ENCODE measurements at regions not wholly inside any gene's neighbourhood (a gene's known extent, or its start where the extent isn't known, plus 50 kb on each side); places are given as distances from the start of the nearest gene placed in this dataset.

DNA sequence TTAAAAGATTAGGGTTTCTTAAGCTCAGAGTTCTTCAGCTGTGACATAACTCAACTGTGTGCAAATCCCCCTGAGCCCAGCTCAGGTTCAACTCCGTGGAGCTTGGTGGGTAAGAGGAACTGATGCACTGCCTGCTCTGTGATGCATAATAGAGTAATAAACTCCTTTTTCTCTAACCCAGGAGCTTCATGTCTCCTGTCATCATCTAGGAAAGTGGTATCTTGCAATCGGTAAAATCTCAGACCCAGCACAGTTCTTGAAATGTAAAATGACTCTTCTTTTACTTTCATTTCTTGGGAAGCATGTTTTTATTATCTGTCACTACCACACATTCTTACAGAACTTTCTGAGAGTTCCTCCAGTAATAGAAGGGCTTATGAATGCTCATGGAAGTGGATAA lies 123.8 kb upstream of the PCDH9 start:
- H3K27me3 Mint-ChIP-seq (ENCODE audit: low read depth): no peaks in the 10 kb centered on the region
- DNase-seq (ENCODE audit: low spot score): no peak
- peaks cover 13% of the 10 kb centered on the region for H3K4me1 Mint-ChIP-seq (ENCODE audit: low read depth)
- H3K27ac Mint-ChIP-seq (ENCODE audit: unreplicated experiment): peak overlapping the region; percentile 58
- H3K4me3 Mint-ChIP-seq (ENCODE audit: unreplicated experiment): peak overlapping the region; percentile 55
- no peak for TF ChIP-seq CTCF (IDR thresholded peaks at IDR 0.05)
- no peaks in the 10 kb centered on the region for H3K36me3 Mint-ChIP-seq (ENCODE audit: low read depth)
- peaks cover 12% of the 10 kb centered on the region for H3K9me3 Mint-ChIP-seq (ENCODE audit: low read depth)

DNA sequence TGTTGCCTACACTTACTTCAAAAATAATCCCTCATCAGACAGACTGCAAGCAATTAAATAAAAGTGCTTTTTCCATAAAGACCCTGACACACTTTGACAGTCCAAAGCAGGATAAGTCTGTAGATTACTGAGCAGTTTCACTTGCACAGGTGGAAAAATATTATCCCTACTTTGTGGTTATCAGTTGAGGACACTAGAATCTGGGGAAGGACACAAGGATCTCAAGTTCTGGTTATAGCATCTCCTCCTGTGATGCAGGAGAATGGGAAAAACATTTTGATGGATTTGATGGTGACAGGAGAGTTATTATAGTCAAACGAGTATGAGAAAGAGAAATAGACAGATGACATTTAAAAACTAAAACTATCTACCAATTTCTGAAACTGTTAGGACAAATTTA lies 122.9 kb upstream of the PCDH9 start:
- Mint-ChIP-seq H3K9me3 (ENCODE audit: low read depth) (peaks cover 12% of the 10 kb centered on the region), H3K4me3 (ENCODE audit: unreplicated experiment) (no peak overlapping the region), H3K27ac (ENCODE audit: unreplicated experiment) (no peak overlapping the region), H3K36me3 (ENCODE audit: low read depth) (no peaks in the 10 kb centered on the region), H3K4me1 (ENCODE audit: low read depth) (peaks cover 13% of the 10 kb centered on the region), H3K27me3 (ENCODE audit: low read depth) (no peaks in the 10 kb centered on the region)
- TF ChIP-seq CTCF (IDR thresholded peaks at IDR 0.05): no peak
- no peak for DNase-seq (ENCODE audit: low spot score)

- H3K4me1 Mint-ChIP-seq (ENCODE audit: low read depth): peaks cover 13% of the 10 kb centered on the region
- H3K9me3 Mint-ChIP-seq (ENCODE audit: low read depth): peaks cover 12% of the 10 kb centered on the region
- no peak for TF ChIP-seq CTCF (IDR thresholded peaks at IDR 0.05)
- H3K36me3 Mint-ChIP-seq (ENCODE audit: low read depth): no peaks in the 10 kb centered on the region
- H3K4me3 Mint-ChIP-seq (ENCODE audit: unreplicated experiment): no peak overlapping the region
- no peak for DNase-seq (ENCODE audit: low spot score)
- H3K27me3 Mint-ChIP-seq (ENCODE audit: low read depth): no peaks in the 10 kb centered on the region
- H3K27ac Mint-ChIP-seq (ENCODE audit: unreplicated experiment): no peak overlapping the region
Measured at GRCh38 chr13:67351909-67352308, 121.8 kb upstream of the PCDH9 start.

DNA sequence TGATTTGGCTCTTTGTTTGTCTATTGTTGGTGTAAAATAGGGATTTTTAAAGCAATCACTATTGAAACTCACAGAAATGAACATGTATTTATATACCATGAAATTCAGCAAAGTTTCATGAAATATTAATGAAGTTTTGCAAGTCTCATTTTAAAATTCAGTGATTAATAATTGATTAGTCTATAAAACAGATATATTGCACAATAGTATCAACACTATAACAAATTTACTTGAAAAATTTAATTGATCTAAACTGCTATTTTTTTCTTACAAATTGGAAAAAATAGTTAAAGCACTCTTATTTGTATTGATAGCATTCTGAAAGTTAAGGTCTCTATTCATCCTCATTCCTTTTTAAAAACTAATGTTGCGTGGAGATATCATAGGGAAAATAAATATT lies 121.0 kb upstream of the PCDH9 start:
- Mint-ChIP-seq H3K4me1 (ENCODE audit: low read depth) (peaks cover 13% of the 10 kb centered on the region), H3K36me3 (ENCODE audit: low read depth) (no peaks in the 10 kb centered on the region), H3K27ac (ENCODE audit: unreplicated experiment) (no peak overlapping the region), H3K4me3 (ENCODE audit: unreplicated experiment) (no peak overlapping the region), H3K27me3 (ENCODE audit: low read depth) (no peaks in the 10 kb centered on the region), H3K9me3 (ENCODE audit: low read depth) (peaks cover 12% of the 10 kb centered on the region)
- no peak for TF ChIP-seq CTCF (IDR thresholded peaks at IDR 0.05)
- no peak for DNase-seq (ENCODE audit: low spot score)

GRCh38 chr13:67343777-67344176 lies 113.6 kb upstream of the PCDH9 start:
- DNase-seq (ENCODE audit: low spot score): no peak
- no peak overlapping the region for H3K27ac Mint-ChIP-seq (ENCODE audit: unreplicated experiment)
- TF ChIP-seq CTCF (IDR thresholded peaks at IDR 0.05): no peak
- no peaks in the 10 kb centered on the region for H3K27me3 Mint-ChIP-seq (ENCODE audit: low read depth)
- H3K9me3 Mint-ChIP-seq (ENCODE audit: low read depth): peaks cover 3% of the 10 kb centered on the region
- H3K4me3 Mint-ChIP-seq (ENCODE audit: unreplicated experiment): no peak overlapping the region
- H3K4me1 Mint-ChIP-seq (ENCODE audit: low read depth): no peaks in the 10 kb centered on the region
- H3K36me3 Mint-ChIP-seq (ENCODE audit: low read depth): no peaks in the 10 kb centered on the region
